HG03520 (cell line): ENCODE measurements at regions not wholly inside any gene's neighbourhood (a gene's known extent, or its start where the extent isn't known, plus 50 kb on each side); places are given as distances from the start of the nearest gene placed in this dataset.

Experiments
- ATAC-seq: cut with Tn5 transposase; IDR thresholded peaks from one replicate; pipeline ENCODE4 v1.9.1; 2021; ENCODE audit warnings: mild to moderate bottlenecking, moderate library complexity; ENCODE audit not compliant: unreplicated experiment

DNA sequence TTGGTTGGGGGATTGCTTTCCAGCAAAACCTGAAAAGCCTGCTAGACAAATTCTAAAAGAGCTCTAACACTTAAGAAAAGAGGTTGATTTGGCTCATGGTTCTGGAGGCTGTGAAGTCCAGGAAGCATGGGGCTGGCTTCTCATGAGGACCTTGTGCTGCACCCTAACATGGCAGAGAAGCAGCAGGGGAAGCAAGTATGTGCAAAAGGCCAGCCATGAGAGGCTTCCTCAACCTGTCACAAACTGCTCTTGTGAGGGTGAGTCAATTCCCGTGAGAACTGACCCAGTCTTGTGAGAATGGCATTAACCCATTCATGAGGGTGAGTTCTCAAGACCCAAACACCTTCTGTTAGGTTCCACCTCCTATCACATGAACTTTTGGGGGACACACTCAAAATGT lies 54.3 kb upstream of the IGFBP3 start:
- ATAC-seq, result no peak

DNA sequence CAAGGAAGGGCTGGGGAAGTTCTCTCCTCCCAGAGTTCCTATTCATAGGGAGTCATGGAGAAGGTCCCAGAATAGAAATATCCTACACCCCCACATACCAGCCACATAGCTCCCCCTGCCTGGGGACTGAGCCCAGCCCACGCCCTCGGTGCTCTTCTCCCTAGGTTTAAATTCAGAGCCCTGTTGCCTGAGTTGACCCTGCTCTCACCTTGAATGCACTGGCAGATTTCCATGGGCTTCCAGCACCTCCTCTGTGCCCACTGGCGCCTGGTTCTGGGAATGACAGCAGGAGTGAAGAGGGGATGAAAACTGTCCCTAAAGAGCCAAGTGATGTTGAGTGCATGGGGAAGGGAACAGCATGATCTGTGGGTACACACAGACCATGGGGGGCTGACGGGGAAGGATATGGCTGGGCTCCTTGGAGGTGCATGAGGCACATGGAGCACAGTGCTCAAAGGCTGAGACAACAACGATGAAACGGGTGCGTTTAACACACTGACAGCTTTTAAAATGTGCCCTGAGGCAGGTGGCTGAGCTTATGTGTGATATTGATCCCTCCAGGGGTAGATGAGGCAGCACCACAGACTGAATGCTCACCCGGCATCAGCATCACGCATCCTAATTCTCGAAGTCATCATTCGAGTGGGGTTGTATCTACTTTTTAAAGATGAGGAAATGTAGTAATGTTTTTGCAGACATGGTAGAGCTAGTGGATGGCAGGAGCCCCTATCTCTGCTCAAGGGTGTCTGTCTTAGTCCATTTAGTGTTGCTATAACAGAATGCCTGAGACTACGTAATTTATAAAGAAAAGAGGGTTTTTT lies 53.7 kb upstream of the IGFBP3 start:
- no peak for ATAC-seq

DNA sequence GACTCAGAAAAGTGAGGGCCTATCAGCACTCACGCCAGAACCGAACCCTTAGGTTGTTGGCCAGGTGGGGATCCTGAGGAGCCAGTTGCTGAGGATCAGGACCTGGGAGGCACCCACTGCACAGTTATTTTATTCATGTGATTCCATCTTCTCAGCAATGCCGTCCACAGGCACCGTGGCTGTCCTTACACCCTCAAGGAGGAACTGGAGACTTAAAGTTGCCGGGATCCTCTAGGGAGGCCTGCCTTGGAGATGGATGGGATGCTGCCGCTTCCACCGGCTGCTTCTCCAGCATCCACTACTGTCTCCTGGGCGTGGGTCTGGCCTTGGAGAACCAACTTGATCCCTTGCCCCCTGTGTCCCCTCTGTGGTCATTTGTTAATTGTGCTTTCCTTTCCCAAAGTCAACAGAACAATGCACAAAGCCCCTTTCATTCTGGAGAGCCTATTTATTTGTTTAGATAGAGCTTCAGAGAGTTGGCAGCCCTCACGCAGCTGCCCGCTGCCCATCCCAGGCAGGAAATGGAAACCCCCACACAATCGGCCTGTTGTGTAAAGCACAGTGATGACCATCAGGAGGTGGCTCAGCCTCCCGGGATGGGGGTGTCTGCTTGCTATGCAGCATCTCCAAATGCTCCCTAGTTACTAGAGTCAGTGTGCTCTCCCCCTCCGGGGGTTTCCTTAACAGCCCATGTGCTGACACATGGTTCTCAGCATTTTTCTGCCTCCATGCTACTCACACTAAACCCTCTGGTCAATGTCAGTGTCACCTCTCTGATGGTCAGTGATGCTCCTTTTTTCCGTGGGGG lies 52.9 kb upstream of the IGFBP3 start:
- no peak for ATAC-seq

- no peak for ATAC-seq
These were observed 51.7 kb upstream of the IGFBP3 start for GRCh38 chr7:45972629-45973312.

DNA sequence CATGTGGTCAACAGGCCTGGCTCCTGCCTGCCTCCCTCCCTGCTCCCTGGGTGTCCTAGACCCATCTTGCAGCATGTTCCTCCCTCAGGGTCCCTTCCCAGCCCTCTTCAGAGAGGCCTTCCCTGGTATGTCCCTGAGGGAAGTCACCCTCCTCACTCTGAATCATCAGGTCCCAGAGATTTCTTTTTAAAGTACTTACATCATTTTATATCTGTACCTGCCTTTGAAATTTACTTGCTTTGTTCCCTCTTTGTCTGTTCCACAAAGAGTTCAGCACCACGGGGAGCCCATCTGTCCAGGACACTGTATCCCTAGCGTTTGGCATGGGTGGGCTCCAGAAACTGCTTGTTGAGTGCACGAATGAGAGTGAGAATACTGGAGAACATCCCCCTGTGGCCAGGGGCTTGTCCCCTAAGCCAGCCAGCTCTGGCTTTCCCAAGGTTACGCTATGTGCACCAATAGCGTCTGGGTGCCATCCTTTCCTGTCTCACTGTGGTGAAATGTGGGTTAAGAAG lies 50.6 kb upstream of the IGFBP3 start:
- ATAC-seq, result no peak

- ATAC-seq, result no peak
These were observed 50.1 kb upstream of the IGFBP3 start for GRCh38 chr7:45971171-45971570.
